ENCODE measurements at regions not wholly inside any gene's neighbourhood (a gene's known extent, or its start where the extent isn't known, plus 50 kb on each side); places are given as distances from the start of the nearest gene placed in this dataset.

DNA sequence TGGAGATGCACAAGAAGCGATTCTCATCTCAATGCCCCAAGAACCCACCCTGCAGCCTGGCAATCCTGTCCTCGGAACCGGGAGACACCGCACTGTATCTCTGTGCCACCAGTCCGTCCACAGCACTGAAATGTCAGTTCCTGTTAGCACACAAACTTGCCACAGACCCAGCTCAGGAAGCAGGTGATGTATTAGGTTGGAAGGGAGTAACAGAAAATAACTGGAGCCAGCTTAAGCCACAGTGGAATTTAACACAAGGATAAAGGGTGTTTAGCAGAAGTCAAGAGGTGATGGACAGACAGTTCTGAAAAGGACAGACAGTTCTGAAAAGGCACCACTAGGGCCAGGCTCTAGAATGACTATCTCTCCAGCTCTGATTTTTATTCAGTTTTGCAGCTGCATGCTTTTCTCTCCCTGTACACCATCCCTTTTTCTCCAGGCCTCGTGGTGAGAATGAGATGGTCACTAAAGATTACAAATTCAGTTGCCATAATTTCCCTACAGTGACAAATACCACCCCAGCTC is 114.4 kb downstream of the ANKRD18B start:
- no peak for TF ChIP-seq POLR2A (IDR thresholded peaks at IDR 0.05)
- TF ChIP-seq POLR2AphosphoS5 (IDR thresholded peaks at IDR 0.05), result no peak
- TF ChIP-seq, protein P1, sequence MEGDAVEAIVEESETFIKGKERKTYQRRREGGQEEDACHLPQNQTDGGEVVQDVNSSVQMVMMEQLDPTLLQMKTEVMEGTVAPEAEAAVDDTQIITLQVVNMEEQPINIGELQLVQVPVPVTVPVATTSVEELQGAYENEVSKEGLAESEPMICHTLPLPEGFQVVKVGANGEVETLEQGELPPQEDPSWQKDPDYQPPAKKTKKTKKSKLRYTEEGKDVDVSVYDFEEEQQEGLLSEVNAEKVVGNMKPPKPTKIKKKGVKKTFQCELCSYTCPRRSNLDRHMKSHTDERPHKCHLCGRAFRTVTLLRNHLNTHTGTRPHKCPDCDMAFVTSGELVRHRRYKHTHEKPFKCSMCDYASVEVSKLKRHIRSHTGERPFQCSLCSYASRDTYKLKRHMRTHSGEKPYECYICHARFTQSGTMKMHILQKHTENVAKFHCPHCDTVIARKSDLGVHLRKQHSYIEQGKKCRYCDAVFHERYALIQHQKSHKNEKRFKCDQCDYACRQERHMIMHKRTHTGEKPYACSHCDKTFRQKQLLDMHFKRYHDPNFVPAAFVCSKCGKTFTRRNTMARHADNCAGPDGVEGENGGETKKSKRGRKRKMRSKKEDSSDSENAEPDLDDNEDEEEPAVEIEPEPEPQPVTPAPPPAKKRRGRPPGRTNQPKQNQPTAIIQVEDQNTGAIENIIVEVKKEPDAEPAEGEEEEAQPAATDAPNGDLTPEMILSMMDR (IDR thresholded peaks at IDR 0.05), result no peak
- intact Hi-C loops (cut with DNase I), result no loop called here
- Histone ChIP-seq H3K27me3 (replicated peaks; ENCODE audit: insufficient read depth) (no peaks in the 10 kb centered on the region), H3K4me1 (replicated peaks) (no peaks in the 10 kb centered on the region), H3K9me3 (no peaks in the 10 kb centered on the region), H3K36me3 (no peaks in the 10 kb centered on the region), H3K27ac (no peak overlapping the region), H3K4me3 (no peak overlapping the region)
- WGBS, result 53% methylated on average over 6 of the region's 6 CpGs
- no peak for DNase-seq (ENCODE audit: low spot score)

DNA sequence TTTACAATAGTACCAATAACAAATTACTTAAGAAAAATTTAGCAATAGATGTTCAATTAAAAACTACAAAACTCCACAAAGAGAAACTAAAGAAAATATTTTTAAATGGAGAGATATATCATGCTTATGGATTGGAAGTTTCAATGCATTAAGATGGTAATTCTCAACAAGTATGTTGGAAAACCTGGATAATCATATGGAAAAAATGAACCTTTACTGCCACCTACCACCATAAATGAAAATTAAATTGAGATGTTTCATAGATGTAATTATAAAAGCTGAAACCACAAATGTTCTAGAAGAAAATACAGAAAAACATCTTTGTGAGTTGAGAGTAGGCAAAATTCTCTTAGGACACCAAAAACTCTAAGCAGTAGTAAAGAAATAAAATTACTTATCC is 121.7 kb downstream of the ANKRD18B start:
- Histone ChIP-seq H3K4me3 (no peak overlapping the region), H3K9me3 (no peaks in the 10 kb centered on the region), H3K27me3 (replicated peaks; ENCODE audit: insufficient read depth) (no peaks in the 10 kb centered on the region), H3K27ac (no peak overlapping the region), H3K4me1 (replicated peaks) (no peaks in the 10 kb centered on the region), H3K36me3 (no peaks in the 10 kb centered on the region)
- intact Hi-C loops (cut with DNase I), result no loop called here
- TF ChIP-seq, protein P1 (IDR thresholded peaks at IDR 0.05), result no peak
- TF ChIP-seq POLR2A (IDR thresholded peaks at IDR 0.05) (no peak), POLR2AphosphoS5 (IDR thresholded peaks at IDR 0.05) (no peak)
- DNase-seq (ENCODE audit: low spot score), result no peak

DNA sequence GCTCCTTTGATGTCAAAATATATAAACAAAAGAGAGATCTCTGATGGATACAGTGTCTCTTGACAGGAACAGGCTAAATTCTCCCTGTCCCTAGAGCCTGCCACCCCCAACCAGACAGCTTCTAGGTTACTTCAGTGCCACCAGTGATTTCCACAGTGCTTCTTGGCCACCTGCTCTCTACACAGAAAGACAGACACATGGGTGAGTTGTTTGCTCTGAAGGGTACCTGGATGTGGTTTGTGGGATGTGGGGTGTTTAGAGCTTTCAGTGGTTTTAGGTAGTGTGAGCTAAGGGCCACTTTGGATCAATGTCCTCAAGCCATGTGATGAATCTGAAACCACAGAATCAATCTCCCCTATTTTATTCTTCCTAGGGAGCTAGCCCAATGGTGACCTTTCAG is 125.4 kb downstream of the ANKRD18B start:
- no peak for DNase-seq (ENCODE audit: low spot score)
- H3K4me3 ChIP-seq, result no peak overlapping the region
- H3K27ac ChIP-seq, result no peak overlapping the region
- no peaks in the 10 kb centered on the region for H3K9me3 ChIP-seq
- TF ChIP-seq, protein P1 (IDR thresholded peaks at IDR 0.05), result no peak
- no peak for TF ChIP-seq POLR2A (IDR thresholded peaks at IDR 0.05)
- no peak for TF ChIP-seq POLR2AphosphoS5 (IDR thresholded peaks at IDR 0.05)
- no peaks in the 10 kb centered on the region for H3K4me1 ChIP-seq (replicated peaks)
- intact Hi-C loops (cut with DNase I), result no loop called here
- H3K36me3 ChIP-seq, result no peaks in the 10 kb centered on the region
- H3K27me3 ChIP-seq (replicated peaks; ENCODE audit: insufficient read depth), result no peaks in the 10 kb centered on the region

DNA sequence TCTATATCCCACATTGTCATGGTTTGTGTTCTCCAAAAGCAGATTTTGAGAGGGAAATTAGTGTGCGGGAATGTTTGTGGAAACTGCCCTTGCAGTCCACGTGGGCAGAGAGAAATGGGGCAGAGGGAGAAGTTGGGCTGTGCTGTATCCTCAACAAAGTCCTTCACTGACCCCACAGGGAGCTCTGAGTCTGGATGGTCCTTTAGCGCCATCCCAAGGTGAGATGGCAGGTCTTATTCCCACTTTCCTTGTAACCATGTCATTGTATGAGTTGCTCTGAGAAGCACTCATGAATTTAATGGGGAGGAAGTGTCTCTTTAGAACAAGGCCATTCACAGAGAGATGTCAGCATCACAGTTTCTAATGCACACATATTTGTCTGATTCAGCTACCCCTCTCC is 127.1 kb downstream of the ANKRD18B start:
- Histone ChIP-seq H3K4me3 (no peak overlapping the region), H3K27me3 (replicated peaks; ENCODE audit: insufficient read depth) (no peaks in the 10 kb centered on the region), H3K36me3 (no peaks in the 10 kb centered on the region), H3K27ac (no peak overlapping the region), H3K9me3 (no peaks in the 10 kb centered on the region), H3K4me1 (replicated peaks) (no peaks in the 10 kb centered on the region)
- 53% methylated on average over 3 of the region's 3 CpGs for WGBS
- TF ChIP-seq POLR2AphosphoS5 (IDR thresholded peaks at IDR 0.05), result no peak
- no peak for DNase-seq (ENCODE audit: low spot score)
- intact Hi-C loops (cut with DNase I), result no loop called here

DNA sequence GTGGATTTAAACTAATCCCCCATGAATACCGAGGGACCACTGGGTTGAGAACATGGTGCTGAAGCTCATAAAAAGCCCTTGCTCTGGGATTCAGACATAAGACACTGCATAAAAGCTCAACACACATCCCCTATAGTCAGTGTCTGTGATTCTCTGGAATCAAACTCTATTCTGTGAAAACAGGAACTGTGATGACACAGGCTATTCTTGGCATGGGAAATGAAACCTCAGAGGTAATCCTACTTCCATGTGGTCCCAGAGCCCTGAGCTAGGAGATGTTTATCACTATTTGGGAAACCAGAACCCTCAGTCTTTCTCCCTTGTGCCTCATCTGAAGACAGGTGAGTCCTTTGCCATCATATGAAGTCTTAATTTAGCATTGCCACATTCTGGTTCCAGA is 135.4 kb upstream of the PRSS3 start:
- intact Hi-C loops (cut with DNase I), result no loop called here
- Histone ChIP-seq H3K9me3 (no peaks in the 10 kb centered on the region), H3K36me3 (no peaks in the 10 kb centered on the region), H3K27ac (no peak overlapping the region), H3K4me3 (no peak overlapping the region), H3K27me3 (replicated peaks; ENCODE audit: insufficient read depth) (no peaks in the 10 kb centered on the region), H3K4me1 (replicated peaks) (no peaks in the 10 kb centered on the region)
- WGBS, result 61% methylated on average over 1 of the region's 1 CpG
- no peak for TF ChIP-seq POLR2A (IDR thresholded peaks at IDR 0.05)
- TF ChIP-seq, protein P1 (IDR thresholded peaks at IDR 0.05), result no peak
- TF ChIP-seq POLR2AphosphoS5 (IDR thresholded peaks at IDR 0.05), result no peak
- no peak for DNase-seq (ENCODE audit: low spot score)
